ENCODE measurements at regions not wholly inside any gene's neighbourhood (a gene's known extent, or its start where the extent isn't known, plus 50 kb on each side); places are given as distances from the start of the nearest gene placed in this dataset.

GRCh38 chr11:109853156-109853776 is 239.9 kb upstream of the ZC3H12C start:
- peak; percentile 16 to 21 (median 19) for DNase-seq (ENCODE audit: low read depth in 3 of 3, low spot score in 2 of 3)

DNA sequence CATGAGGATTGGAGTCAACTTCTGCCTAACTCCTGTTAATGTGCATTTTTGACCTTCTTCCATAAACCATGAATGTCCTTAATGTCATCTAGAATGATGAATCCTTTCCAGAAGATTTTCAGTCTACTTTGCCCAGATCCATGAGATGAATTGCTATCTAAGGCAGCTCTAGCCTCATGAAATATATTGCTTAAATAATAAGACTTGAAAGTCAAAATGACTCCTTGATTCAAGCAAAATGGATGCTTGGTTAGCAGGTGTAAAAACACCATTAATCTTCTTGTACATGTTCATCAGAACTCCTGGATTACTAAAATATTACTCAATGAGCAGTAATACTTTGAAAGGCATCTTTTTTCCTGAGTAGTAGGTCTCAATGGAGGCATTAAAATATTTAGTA is 238.5 kb upstream of the ZC3H12C start:
- no peak for DNase-seq (ENCODE audit: low read depth in 3 of 3, low spot score in 2 of 3)

DNA sequence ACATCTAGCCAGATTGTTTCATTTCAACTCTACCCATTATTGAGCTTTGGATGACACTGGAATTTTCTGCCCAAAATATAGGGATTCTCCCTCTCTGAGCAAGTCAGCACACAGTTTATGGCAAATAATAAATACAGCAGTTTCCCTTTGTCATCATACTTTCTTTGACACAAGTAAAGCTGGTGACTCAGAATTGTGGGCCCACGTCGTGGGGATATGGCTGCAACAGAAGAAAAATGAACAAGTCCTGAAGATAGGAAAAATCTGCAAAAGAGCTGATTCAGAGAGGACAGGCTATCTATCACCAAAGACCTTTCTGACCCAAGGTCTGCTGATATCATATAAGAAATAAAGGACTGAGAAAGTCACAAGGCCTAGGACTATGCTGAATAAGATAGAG is 236.3 kb upstream of the ZC3H12C start:
- DNase-seq (ENCODE audit: low read depth in 3 of 3, low spot score in 2 of 3), result no peak

- no peak for DNase-seq (ENCODE audit: low read depth in 3 of 3, low spot score in 2 of 3)
Measured at GRCh38 chr11:109857637-109858036, 235.6 kb upstream of the ZC3H12C start.

GRCh38 chr11:109858152-109858551 is 235.0 kb upstream of the ZC3H12C start:
- no peak for DNase-seq (ENCODE audit: low read depth in 3 of 3, low spot score in 2 of 3)

- no peak for DNase-seq (ENCODE audit: low read depth in 3 of 3, low spot score in 2 of 3)
Measured at GRCh38 chr11:109859045-109859724, 234.0 kb upstream of the ZC3H12C start.

GRCh38 chr11:109862835-109863234 is 230.4 kb upstream of the ZC3H12C start:
- no peak for DNase-seq (ENCODE audit: low read depth in 3 of 3, low spot score in 2 of 3)

DNA sequence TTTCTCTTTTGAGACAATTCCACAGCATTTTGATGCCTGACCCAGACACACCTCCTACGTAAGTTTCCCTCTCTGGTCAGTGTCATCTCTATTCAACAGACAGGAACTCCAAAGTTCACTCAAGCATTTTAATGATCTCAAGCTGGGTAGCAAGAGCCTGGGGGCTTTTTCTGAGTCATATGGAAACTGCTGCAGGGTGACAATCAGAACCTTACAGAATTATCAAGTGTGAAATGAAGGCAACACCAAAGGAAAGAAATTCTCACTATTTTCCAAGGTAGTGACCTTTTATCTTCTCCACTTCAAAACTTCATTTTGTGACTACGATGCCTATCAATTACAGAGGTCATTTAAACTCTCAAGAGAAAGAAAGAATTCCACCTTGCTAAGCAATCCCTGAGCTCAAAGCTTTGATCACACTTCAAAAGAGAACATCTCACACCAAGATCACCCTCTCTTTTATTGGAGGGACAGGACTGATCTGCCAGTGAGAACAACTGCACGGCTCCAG is 229.0 kb upstream of the ZC3H12C start:
- no peak for DNase-seq (ENCODE audit: low read depth in 3 of 3, low spot score in 2 of 3)

DNA sequence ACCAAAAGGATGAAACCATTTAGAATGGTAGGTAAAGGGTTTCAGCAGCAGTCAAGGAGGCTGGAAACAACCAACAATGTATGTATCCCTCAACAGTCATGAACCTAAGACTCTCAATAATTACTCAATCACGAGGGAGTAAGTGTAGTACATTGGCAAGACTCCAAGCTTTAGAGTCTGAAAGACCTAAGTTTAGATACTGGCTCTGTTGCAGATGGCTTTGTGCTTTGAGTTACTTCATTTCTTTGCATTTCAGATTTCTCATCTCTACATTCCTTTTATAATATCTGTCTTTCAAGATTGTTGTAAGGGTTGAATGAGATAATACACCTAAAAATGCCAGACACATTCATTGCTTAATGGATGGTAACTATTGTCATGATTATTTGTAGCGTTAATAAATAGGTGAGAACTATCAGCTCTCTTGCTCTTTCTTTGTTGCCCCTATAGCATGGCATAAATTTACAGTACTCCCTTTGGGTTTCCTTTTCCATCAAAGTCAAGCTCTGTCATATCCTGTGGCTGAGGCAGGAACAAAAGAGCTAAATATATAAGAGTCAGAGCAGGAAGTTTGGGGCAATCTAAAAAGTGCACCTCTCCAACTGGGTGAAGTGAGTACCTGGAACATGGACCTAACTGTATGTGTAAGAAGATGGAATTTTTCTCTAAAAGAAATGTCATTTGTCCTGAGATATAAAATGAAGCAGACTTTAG is 228.2 kb upstream of the ZC3H12C start:
- DNase-seq (ENCODE audit: low read depth in 3 of 3, low spot score in 2 of 3), result no peak

DNA sequence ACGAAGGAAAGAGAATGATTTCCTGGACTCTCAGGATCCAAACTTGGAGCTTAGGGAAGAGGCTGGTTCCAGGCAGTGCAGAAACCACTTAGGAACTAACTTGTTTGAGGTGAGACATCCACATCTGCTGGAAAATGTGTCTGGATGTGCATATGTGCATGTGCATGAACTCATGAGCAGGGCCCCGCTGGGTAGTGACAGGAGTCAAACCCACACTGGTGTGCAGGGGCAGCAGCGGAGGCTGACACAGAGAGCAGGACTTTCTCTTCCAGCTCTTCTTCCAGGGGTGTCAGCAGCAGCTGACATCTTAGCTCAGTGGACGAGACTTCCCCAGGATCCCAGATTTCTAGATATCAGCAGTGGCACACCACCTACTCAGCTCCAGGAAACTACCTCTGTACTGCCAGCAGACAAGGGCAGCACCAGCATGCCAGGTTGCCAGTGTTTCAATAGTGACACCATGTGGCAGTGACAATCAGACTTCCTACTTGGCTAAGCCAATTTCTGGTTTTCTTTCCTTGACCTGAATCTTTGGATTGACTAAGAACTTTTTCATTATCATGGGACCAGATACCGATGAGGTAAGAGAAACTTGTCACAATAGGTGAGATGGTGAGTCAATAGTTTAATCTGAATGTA is 227.5 kb upstream of the ZC3H12C start:
- no peak for DNase-seq (ENCODE audit: low read depth in 3 of 3, low spot score in 2 of 3)

DNA sequence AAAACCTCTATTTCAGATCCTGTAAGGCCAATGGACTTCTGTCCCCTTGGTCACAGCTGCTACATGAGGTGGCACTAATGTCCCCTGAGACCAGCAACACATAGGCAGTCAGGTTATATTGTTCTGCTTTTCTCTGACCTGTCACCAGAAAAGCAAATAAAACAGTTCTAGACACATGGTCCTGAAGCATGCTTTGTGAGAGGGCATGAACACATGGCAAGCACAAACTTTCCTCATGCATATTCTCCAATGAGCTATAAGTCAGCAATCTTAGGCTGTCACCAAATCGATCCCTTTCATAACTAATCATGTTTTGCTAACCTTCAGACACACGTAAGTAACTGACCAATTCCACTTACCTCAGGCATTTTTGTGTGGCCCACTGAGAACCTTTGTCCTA is 225.4 kb upstream of the ZC3H12C start:
- DNase-seq (ENCODE audit: low read depth in 3 of 3, low spot score in 2 of 3), result no peak

DNA sequence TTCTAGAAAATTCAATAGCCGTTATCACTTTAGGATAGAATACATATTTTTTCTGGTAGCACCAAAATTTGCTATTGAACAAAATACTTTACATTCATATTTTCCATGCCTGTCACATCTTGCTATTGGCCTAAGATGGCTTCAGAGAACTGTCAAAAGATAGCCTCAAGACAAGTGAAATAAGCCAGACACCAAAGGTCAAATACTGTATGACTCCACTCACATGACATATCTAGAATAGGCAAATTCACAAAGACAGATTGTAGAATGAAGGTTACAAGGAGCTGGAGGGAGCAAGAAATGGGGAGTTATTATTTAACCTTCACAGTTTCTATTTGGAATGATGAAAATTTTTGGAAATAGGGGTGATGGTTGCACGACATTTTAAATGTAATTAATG is 223.7 kb upstream of the ZC3H12C start:
- DNase-seq (ENCODE audit: low read depth in 3 of 3, low spot score in 2 of 3), result no peak

GRCh38 chr11:109870297-109870696 is 222.9 kb upstream of the ZC3H12C start:
- no peak for DNase-seq (ENCODE audit: low read depth in 3 of 3, low spot score in 2 of 3)

DNA sequence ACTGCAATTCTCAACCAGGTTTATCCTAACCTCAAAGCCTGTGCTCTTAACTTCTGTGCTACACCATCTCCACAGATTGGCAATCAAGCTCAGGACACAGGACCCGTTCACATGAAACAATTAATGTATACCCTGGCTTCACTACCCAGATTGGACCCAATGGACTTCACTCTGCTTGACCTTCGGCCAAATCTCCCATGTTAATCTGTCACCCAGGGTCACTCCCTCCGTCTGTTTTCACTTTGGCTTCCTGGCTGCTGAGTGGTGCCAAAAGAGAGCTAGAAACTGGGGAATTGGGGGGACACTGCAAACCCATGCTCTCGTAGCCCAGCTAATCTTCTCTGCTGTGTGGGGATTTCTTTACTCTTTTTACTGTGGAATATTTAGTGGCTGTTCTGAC is 216.1 kb upstream of the ZC3H12C start:
- DNase-seq (ENCODE audit: low read depth in 3 of 3, low spot score in 2 of 3), result no peak

GRCh38 chr11:109884501-109884900 is 208.7 kb upstream of the ZC3H12C start:
- no peak for DNase-seq (ENCODE audit: low read depth in 3 of 3, low spot score in 2 of 3)

- no peak for DNase-seq (ENCODE audit: low read depth in 3 of 3, low spot score in 2 of 3)
Measured at GRCh38 chr11:109885006-109885405, 208.2 kb upstream of the ZC3H12C start.

DNA sequence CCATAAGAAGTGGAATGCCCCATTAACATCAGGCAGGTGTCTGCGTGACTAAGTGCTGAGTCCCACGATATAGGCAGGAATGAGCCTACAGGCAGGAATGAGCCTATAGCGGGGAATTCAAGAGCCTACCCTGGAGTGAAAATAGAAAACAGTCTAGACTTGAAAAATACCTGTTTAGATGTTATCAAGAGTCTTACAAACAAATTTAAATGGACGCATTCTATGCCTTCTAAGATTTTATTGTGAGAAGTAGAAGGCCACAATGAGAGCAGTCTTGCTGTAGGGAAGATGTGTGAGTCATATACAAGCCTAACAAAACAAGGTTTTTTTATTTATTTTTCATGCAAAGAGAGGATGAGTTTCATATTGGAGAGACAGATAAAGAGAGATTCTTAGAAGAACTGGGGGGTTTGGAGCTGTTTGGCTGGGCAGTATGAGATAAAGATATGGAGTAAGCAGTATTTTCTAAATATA is 200.8 kb upstream of the ZC3H12C start:
- no peak for DNase-seq (ENCODE audit: low read depth in 3 of 3, low spot score in 2 of 3)

GRCh38 chr11:109894242-109894641 is 198.9 kb upstream of the ZC3H12C start:
- DNase-seq (ENCODE audit: low read depth in 3 of 3, low spot score in 2 of 3), result no peak

DNA sequence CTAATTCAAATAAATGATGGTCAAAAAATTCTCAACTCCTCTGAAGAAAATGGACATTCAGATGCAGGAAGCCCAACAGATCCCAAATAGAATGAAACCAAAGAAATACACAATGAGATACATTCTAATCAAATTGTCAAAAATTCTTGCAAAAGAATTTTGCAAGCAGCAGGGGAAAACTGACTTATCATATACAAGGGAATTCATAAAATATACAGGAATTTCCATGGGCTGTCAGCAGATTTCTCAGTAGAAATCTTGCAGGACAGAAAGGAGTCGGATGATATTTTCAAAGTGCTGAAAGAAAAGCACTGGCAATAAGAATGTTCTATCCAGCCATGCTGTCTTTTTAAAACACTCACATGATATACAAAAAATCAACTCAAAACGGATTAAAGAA is 194.6 kb upstream of the ZC3H12C start:
- DNase-seq (ENCODE audit: low read depth in 3 of 3, low spot score in 2 of 3), result no peak

GRCh38 chr11:109902764-109903433 is 190.3 kb upstream of the ZC3H12C start:
- DNase-seq (ENCODE audit: low read depth in 3 of 3, low spot score in 2 of 3), result no peak

- DNase-seq (ENCODE audit: low read depth in 3 of 3, low spot score in 2 of 3), result no peak
Measured at GRCh38 chr11:109911488-109911887, 181.7 kb upstream of the ZC3H12C start.
